GM23248 (cell line): ENCODE measurements at regions not wholly inside any gene's neighbourhood (a gene's known extent, or its start where the extent isn't known, plus 50 kb on each side); places are given as distances from the start of the nearest gene placed in this dataset.

Source experiments
- EZH2 ChIP-seq: fragments of 200-600 bp; sonication (generic); IDR thresholded peaks from 2 replicates; pipeline ENCODE4 v1.6.1; 2018; ENCODE audit warnings: antibody characterized with exemption, mild to moderate bottlenecking; ENCODE audit not compliant: insufficient read depth, poor library complexity, severe bottlenecking
- EZH2phosphoT487 ChIP-seq: fragments of 200-600 bp; sonication (generic); IDR thresholded peaks from 2 replicates; pipeline ENCODE4 v1.6.1; 2018; ENCODE audit warnings: antibody characterized with exemption, moderate library complexity, mild to moderate bottlenecking, low read depth; ENCODE audit not compliant: insufficient read depth

- no peak for TF ChIP-seq EZH2phosphoT487
- no peak for TF ChIP-seq EZH2
These were observed 87.1 kb upstream of the CPEB4 start for GRCh38 chr5:173801006-173801405.
